Natural killer cell (primary cell): ENCODE measurements at regions not wholly inside any gene's neighbourhood (a gene's known extent, or its start where the extent isn't known, plus 50 kb on each side); places are given as distances from the start of the nearest gene placed in this dataset.
A peak's percentile ranks its signal among the peaks of the same experiment; 100 is the strongest.

Experiments used
- ATAC-seq, 3 donors: fragments of 150-1000 bp in 2 of 3; fragments of 200-7000 bp in 1 of 3; cut with Tn5 transposase; 1 replicate in 1 of 3; 2 replicates in 2 of 3; pipeline ENCODE4 v1.10.0; 2021; ENCODE audit warnings: mild to moderate bottlenecking in 2 of 3, moderate library complexity in 2 of 3
- DNase-seq, 2 donors: peaks; one replicate each; pipeline versions ENCODE4 v3.0.0 to v3.0.0-alpha.2; 2013 to 2021; ENCODE audit warnings: mixed read lengths in 1 of 2
- H3K27ac ChIP-seq: one replicate; pipeline ENCODE4 v1.5.1; 2013; ENCODE audit warnings: mild to moderate bottlenecking, low read length
- H3K27me3 ChIP-seq: one replicate; pipeline ENCODE4 v1.6.1; 2013; ENCODE audit warnings: low read length; ENCODE audit not compliant: control insufficient read depth, insufficient read depth
- H3K36me3 ChIP-seq: one replicate; pipeline ENCODE4 v1.6.1; 2013; ENCODE audit warnings: low read length; ENCODE audit not compliant: control insufficient read depth, insufficient read depth
- H3K4me1 ChIP-seq: one replicate; pipeline ENCODE4 v1.6.1; 2013; ENCODE audit warnings: low read length; ENCODE audit not compliant: control insufficient read depth, insufficient read depth
- H3K4me3 ChIP-seq: one replicate; pipeline ENCODE4 v1.5.1; 2013; ENCODE audit warnings: low read length
- H3K9me3 ChIP-seq: one replicate; pipeline ENCODE4 v1.6.1; 2013; ENCODE audit warnings: low read length; ENCODE audit not compliant: control insufficient read depth, insufficient read depth
- H3K27ac Mint-ChIP-seq, 2 donors: one replicate each; pipeline ENCODE4 v1.8.0; 2022; ENCODE audit warnings: mild to moderate bottlenecking in 2 of 2, mixed read lengths in 2 of 2, moderate library complexity in 1 of 2
- H3K27me3 Mint-ChIP-seq, 2 donors: one replicate each; pipeline ENCODE4 v1.8.0; 2022; ENCODE audit warnings: low read depth in 2 of 2, mixed read lengths in 2 of 2
- H3K36me3 Mint-ChIP-seq: one replicate; pipeline ENCODE4 v1.8.0; 2022; ENCODE audit warnings: mixed read lengths
- H3K4me1 Mint-ChIP-seq, 2 donors: one replicate each; pipeline ENCODE4 v1.8.0; 2022; ENCODE audit warnings: mixed read lengths in 2 of 2
- H3K4me3 Mint-ChIP-seq: one replicate; pipeline ENCODE4 v1.8.0; 2022; ENCODE audit warnings: mild to moderate bottlenecking, moderate library complexity, mixed read lengths
- H3K9me3 Mint-ChIP-seq, 2 donors: one replicate each; pipeline ENCODE4 v1.8.0; 2022; ENCODE audit warnings: mixed read lengths in 2 of 2
- WGBS: methylation state at CpG from one replicate; pipeline ENCODE4 v1.1.7; 2013; ENCODE audit warnings: missing lambda C conversion rate; ENCODE audit not compliant: insufficient coverage; 5-methylcytosine and 5-hydroxymethylcytosine counted together
- intact Hi-C: fragments of 100-400 bp; cut with micrococcal nuclease; formaldehyde crosslinking; loops from one replicate; pipeline ENCODE4 v1.14.2; 2022
- TF ChIP-seq, protein P1 (sequence below): fragments of 200-600 bp; IDR thresholded peaks from one replicate; pipeline ENCODE4 v1.8.0; 2022; ENCODE audit warnings: antibody characterized with exemption

GRCh38 chr20:63099456-63100173 lies 92.9 kb upstream of the BHLHE23 start:
- H3K27ac ChIP-seq: no peak overlapping the region
- H3K4me3 Mint-ChIP-seq: peak overlapping the region; percentile 60

GRCh38 chr20:63098195-63098810 lies 91.5 kb upstream of the BHLHE23 start:
- Mint-ChIP-seq H3K9me3 (no peaks in the 10 kb centered on the region), H3K4me1 (peaks cover 5 to 7% of the 10 kb centered on the region in 2 donors), H3K27ac (no peak overlapping the region), H3K36me3 (no peaks in the 10 kb centered on the region), H3K27me3 (peaks cover 0 to 9% of the 10 kb centered on the region in 2 donors), H3K4me3 (no peak overlapping the region)
- H3K27ac ChIP-seq: no peak overlapping the region
- WGBS: 87% methylated on average over 5 of the region's 6 CpGs
- H3K4me3 ChIP-seq: no peak overlapping the region
- no peaks in the 10 kb centered on the region for H3K9me3 ChIP-seq
- H3K36me3 ChIP-seq: no peaks in the 10 kb centered on the region
- ATAC-seq: no peak
- TF ChIP-seq, protein P1, sequence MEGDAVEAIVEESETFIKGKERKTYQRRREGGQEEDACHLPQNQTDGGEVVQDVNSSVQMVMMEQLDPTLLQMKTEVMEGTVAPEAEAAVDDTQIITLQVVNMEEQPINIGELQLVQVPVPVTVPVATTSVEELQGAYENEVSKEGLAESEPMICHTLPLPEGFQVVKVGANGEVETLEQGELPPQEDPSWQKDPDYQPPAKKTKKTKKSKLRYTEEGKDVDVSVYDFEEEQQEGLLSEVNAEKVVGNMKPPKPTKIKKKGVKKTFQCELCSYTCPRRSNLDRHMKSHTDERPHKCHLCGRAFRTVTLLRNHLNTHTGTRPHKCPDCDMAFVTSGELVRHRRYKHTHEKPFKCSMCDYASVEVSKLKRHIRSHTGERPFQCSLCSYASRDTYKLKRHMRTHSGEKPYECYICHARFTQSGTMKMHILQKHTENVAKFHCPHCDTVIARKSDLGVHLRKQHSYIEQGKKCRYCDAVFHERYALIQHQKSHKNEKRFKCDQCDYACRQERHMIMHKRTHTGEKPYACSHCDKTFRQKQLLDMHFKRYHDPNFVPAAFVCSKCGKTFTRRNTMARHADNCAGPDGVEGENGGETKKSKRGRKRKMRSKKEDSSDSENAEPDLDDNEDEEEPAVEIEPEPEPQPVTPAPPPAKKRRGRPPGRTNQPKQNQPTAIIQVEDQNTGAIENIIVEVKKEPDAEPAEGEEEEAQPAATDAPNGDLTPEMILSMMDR: no peak
- H3K27me3 ChIP-seq: no peaks in the 10 kb centered on the region
- intact Hi-C loops: no loop called here
- DNase-seq: no peak
- H3K4me1 ChIP-seq: peaks cover 5% of the 10 kb centered on the region

More at GRCh38 chr20:63099456-63100173, 92.9 kb upstream of the BHLHE23 start:
- peaks cover 4% of the 10 kb centered on the region for H3K9me3 ChIP-seq
- no peaks in the 10 kb centered on the region for H3K27me3 ChIP-seq
- ATAC-seq (no peak), DNase-seq (no peak)
- 51% methylated on average over 22 of the region's 22 CpGs for WGBS
- Mint-ChIP-seq H3K4me1 (peaks cover 5 to 7% of the 10 kb centered on the region in 2 donors), H3K9me3 (no peaks in the 10 kb centered on the region), H3K27ac (no peak overlapping the region), H3K36me3 (no peaks in the 10 kb centered on the region), H3K27me3 (peaks cover 0 to 8% of the 10 kb centered on the region in 2 donors)
- TF ChIP-seq, protein P1: no peak
- intact Hi-C loops: no loop called here
- H3K36me3 ChIP-seq: no peaks in the 10 kb centered on the region
- H3K4me3 ChIP-seq: no peak overlapping the region
- peaks cover 5% of the 10 kb centered on the region for H3K4me1 ChIP-seq

DNA sequence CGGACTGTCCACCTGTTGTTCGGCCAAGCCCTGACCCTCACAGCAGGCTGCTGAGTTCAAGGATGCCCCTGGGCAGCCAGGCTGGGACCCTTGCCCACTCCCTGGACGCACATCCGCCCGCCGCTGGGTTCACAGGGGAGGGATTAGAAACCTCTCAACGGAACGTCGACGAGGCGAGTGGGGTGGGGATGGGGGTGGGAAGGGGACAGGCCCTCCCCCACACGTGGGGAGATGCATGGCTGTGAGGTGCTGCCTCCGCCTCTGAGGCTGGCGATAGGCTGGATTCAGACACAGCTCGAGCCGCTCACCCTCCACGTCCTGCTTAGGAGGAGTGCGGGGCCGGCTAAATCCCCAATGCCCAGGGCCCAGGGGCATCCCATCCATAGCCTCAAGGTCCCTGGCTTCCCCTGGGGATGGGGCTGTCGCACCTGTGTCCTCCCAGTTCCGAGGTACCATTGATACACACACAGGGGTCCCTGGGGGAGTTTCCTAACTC lies 90.6 kb upstream of the BHLHE23 start:
- intact Hi-C loops: no loop called here
- H3K9me3 ChIP-seq: no peaks in the 10 kb centered on the region
- Mint-ChIP-seq H3K4me1 (peaks cover 5 to 7% of the 10 kb centered on the region in 2 donors), H3K27ac (no peak overlapping the region), H3K27me3 (peaks cover 0 to 9% of the 10 kb centered on the region in 2 donors), H3K9me3 (no peaks in the 10 kb centered on the region), H3K36me3 (no peaks in the 10 kb centered on the region), H3K4me3 (no peak overlapping the region)
- no peaks in the 10 kb centered on the region for H3K36me3 ChIP-seq
- DNase-seq (no peak), ATAC-seq (no peak)
- H3K27ac ChIP-seq: no peak overlapping the region
- H3K27me3 ChIP-seq: no peaks in the 10 kb centered on the region
- no peak overlapping the region for H3K4me3 ChIP-seq
- H3K4me1 ChIP-seq: no peaks in the 10 kb centered on the region
- TF ChIP-seq, protein P1: no peak
- WGBS: 79% methylated on average over 21 of the region's 21 CpGs
